Breast epithelium (tissue), 4 donors: ENCODE measurements at regions not wholly inside any gene's neighbourhood (a gene's known extent, or its start where the extent isn't known, plus 50 kb on each side); places are given as distances from the start of the nearest gene placed in this dataset.

Source experiments
- DNase-seq, 2 donors: peaks; one replicate each; pipeline ENCODE4 v3.0.0-alpha.2; 2019; ENCODE audit warnings: low spot score in 2 of 2
- H3K27ac ChIP-seq, 2 donors: fragments of 200-600 bp; sonication (generic) in 1 of 2; one replicate each; pipeline ENCODE4 v1.5.1; 2016 to 2019; ENCODE audit warnings: mild to moderate bottlenecking in 1 of 2
- H3K27me3 ChIP-seq, 2 donors: fragments of 200-600 bp; sonication (generic) in 1 of 2; one replicate each; pipeline versions ENCODE4 v1.5.1 to v1.6.0; 2017 to 2019; ENCODE audit warnings: control low read depth in 1 of 2, mild to moderate bottlenecking in 1 of 2
- H3K36me3 ChIP-seq: fragments of 200-600 bp; one replicate; pipeline ENCODE4 v1.5.1; 2019
- H3K4me1 ChIP-seq, 2 donors: fragments of 200-600 bp; sonication (generic); one replicate each; pipeline ENCODE4 v1.5.1; 2016 to 2019; ENCODE audit warnings: control low read depth in 1 of 2
- H3K4me3 ChIP-seq, 3 donors: fragments of 200-600 bp; sonication (generic); 1 replicate in 2 of 3; 2 replicates in 1 of 3; pipeline ENCODE4 v1.5.1; 2016 to 2019; ENCODE audit warnings: mild to moderate bottlenecking in 3 of 3, moderate library complexity in 2 of 3
- H3K9me3 ChIP-seq, 2 donors: fragments of 200-600 bp; sonication (generic) in 1 of 2; one replicate each; pipeline ENCODE4 v1.5.1; 2016 to 2019; ENCODE audit warnings: control low read depth in 1 of 2
- POLR2A ChIP-seq: fragments of 450-650 bp; IDR thresholded peaks from one replicate; pipeline ENCODE4 v1.6.1; 2016; ENCODE audit warnings: antibody characterized with exemption, mild to moderate bottlenecking, moderate library complexity
- POLR2AphosphoS5 ChIP-seq, 3 donors: sonication (generic); formaldehyde crosslinking; IDR thresholded peaks; one replicate each; pipeline ENCODE4 v1.6.1; 2017; ENCODE audit warnings: antibody characterized with exemption in 3 of 3
- intact Hi-C: fragments of 100-400 bp; cut with DNase I; formaldehyde crosslinking; loops from one replicate; pipeline ENCODE4 v1.15.1; 2023; ENCODE audit warnings: low total_unique reads
- TF ChIP-seq, protein P1 (sequence below), 3 donors: fragments of 450-650 bp; IDR thresholded peaks; one replicate each; pipeline ENCODE4 v1.5.1; 2016 to 2017; ENCODE audit warnings: antibody characterized with exemption in 3 of 3, mild to moderate bottlenecking in 3 of 3, moderate library complexity in 3 of 3

DNA sequence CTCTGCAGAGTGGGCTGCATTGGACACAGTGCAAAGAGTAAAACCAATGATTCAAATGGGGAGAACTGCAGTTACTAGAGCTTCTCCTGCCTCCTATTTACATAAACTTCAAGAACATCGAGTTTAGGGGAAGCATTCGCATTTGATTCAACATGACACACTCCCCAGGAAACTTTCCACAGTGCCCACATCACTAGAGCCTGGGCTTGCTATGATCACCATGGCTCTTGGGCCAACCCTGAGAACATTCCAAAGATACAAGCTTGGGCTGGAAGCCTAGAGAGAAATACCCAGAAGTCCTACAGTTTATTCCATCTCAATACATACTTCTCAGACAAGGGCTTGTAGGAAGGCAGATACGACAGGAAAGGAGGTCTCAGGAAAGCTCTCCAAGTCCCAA, 337.9 kb downstream of the CD83 start:
- H3K27me3 ChIP-seq: no peaks in the 10 kb centered on the region
- H3K4me1 ChIP-seq: peaks cover 0 to 4% of the 10 kb centered on the region in 2 donors
- H3K9me3 ChIP-seq: no peaks in the 10 kb centered on the region
- no peaks in the 10 kb centered on the region for H3K36me3 ChIP-seq
- H3K4me3 ChIP-seq: no peak overlapping the region
- intact Hi-C loops: no loop called here
- H3K27ac ChIP-seq: no peak overlapping the region
- DNase-seq: no peak
- no peak for TF ChIP-seq POLR2AphosphoS5 (IDR thresholded peaks at IDR 0.05)
- TF ChIP-seq, protein P1, sequence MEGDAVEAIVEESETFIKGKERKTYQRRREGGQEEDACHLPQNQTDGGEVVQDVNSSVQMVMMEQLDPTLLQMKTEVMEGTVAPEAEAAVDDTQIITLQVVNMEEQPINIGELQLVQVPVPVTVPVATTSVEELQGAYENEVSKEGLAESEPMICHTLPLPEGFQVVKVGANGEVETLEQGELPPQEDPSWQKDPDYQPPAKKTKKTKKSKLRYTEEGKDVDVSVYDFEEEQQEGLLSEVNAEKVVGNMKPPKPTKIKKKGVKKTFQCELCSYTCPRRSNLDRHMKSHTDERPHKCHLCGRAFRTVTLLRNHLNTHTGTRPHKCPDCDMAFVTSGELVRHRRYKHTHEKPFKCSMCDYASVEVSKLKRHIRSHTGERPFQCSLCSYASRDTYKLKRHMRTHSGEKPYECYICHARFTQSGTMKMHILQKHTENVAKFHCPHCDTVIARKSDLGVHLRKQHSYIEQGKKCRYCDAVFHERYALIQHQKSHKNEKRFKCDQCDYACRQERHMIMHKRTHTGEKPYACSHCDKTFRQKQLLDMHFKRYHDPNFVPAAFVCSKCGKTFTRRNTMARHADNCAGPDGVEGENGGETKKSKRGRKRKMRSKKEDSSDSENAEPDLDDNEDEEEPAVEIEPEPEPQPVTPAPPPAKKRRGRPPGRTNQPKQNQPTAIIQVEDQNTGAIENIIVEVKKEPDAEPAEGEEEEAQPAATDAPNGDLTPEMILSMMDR (IDR thresholded peaks at IDR 0.05): no peak
- TF ChIP-seq POLR2A: no peak

DNA sequence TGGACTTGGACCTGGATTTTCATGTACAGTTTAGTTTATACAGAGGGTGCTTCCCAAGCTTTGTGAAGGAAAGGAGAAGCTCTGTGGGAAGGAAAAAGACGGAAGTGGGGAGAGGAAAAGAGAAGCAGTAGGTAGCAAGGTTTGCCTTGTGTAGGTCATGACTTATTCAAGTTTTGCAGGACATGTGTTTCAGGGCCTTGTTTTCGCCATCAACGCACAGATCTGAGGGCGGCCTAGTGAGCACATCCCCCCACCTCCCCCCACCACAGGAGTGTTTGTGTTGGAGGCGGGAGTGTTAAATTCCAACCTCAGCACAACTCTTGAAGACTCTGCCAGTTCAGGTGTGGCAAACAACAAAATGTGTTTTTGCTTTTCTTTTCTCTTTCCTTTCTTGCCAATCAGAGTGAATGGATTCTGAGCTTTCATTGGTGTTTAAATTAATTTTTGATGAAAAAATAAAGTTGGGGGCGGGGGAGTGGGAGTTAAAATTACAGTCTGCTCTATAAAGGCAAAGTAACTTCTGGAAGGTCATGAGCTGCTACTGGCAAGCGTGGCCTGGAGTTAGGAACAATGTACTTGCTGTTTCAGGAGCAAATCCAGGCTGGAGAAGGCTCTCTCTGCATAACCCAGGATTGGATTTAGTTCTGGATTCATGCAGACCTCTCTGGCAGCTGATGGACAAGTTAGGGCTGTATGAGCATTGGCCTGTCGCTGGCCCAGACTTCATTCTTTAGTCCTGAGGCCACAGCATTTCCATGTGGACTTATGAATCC, 338.5 kb downstream of the CD83 start:
- Histone ChIP-seq H3K27ac (no peak overlapping the region), H3K27me3 (no peaks in the 10 kb centered on the region), H3K4me1 (peaks cover 0 to 4% of the 10 kb centered on the region in 2 donors), H3K36me3 (no peaks in the 10 kb centered on the region), H3K4me3 (no peak overlapping the region), H3K9me3 (no peaks in the 10 kb centered on the region)
- intact Hi-C loops: no loop called here
- no peak for TF ChIP-seq POLR2A
- no peak for TF ChIP-seq POLR2AphosphoS5 (IDR thresholded peaks at IDR 0.05)
- TF ChIP-seq, protein P1 (IDR thresholded peaks at IDR 0.05): no peak
- no peak for DNase-seq

DNA sequence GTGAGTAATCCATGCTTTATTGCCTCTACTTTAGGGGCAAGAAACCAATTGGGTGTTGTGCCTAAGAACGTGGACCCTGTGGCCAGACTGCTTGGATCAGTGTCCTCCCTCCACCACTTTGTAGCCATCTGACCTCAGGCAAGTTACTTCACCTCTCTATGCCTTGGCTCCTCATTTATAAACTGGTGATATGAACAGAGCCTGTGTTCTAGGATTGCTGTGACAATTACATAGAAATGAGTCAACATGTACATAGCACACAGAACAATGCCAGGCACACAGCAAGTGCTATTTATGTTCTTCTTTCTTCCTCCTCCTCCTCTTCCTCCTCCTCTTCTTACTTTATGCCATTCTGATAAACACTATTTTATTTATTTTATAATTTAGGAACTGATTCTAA, 339.4 kb downstream of the CD83 start:
- no peak for TF ChIP-seq POLR2AphosphoS5 (IDR thresholded peaks at IDR 0.05)
- Histone ChIP-seq H3K27ac (no peak overlapping the region), H3K9me3 (no peaks in the 10 kb centered on the region), H3K36me3 (no peaks in the 10 kb centered on the region), H3K4me1 (peaks cover 0 to 4% of the 10 kb centered on the region in 2 donors), H3K4me3 (no peak overlapping the region), H3K27me3 (no peaks in the 10 kb centered on the region)
- no peak for DNase-seq
- intact Hi-C loops: no loop called here

DNA sequence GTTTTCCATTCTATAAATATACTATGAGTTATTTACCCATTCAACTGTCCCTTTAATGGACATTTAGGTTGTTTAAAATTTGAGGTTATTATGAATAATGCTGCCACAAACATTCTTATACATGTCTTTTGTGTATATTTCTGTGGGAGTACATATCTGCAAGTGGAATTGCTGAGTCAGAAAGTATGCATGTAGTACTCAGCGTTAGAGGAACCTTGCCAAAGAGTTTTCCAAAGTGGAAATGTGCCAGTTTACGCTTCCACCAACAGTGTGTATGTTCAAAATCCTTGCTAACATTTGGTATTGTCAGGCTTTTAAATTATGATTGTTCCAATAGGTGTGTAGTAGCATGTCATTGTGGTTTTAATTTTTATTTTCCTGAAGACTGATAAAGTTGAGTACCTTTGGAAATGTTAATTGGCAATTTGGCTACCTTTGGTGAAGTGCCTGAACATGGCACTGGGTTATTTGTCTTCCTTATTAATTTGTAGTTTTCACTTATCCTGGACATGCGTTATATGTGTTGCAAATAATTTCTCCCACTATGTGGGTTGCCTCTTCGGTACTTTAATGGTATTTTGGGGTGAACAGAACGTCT, 341.2 kb downstream of the CD83 start:
- intact Hi-C loops: no loop called here
- Histone ChIP-seq H3K36me3 (no peaks in the 10 kb centered on the region), H3K4me1 (peaks cover 0 to 4% of the 10 kb centered on the region in 2 donors), H3K27ac (no peak overlapping the region), H3K27me3 (no peaks in the 10 kb centered on the region), H3K4me3 (no peak overlapping the region), H3K9me3 (no peaks in the 10 kb centered on the region)
- TF ChIP-seq, protein P1 (IDR thresholded peaks at IDR 0.05): no peak
- TF ChIP-seq POLR2AphosphoS5 (IDR thresholded peaks at IDR 0.05): no peak
- no peak for TF ChIP-seq POLR2A
- no peak for DNase-seq

DNA sequence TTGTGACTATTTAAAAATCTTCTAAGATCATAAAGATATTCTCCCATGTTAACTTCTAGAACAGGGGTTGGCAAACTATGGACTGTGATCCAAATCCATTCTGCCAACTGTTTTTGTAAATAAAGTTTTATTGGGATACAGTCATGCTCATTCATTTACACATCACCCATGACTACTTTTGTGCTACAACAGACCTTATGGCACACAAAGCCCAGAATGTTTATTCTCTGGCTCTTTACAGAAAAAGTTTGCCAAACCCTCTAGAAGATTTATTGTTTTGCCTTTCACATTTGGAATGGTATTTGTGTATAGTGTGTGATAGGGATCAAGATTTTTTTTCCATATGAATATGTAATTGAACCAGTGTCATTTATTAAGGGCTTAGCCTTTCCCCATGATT, 341.7 kb downstream of the CD83 start:
- Histone ChIP-seq H3K27me3 (no peaks in the 10 kb centered on the region), H3K36me3 (no peaks in the 10 kb centered on the region), H3K27ac (no peak overlapping the region), H3K4me3 (no peak overlapping the region), H3K9me3 (no peaks in the 10 kb centered on the region), H3K4me1 (peaks cover 0 to 4% of the 10 kb centered on the region in 2 donors)
- TF ChIP-seq, protein P1 (IDR thresholded peaks at IDR 0.05): no peak
- no peak for TF ChIP-seq POLR2AphosphoS5 (IDR thresholded peaks at IDR 0.05)
- no peak for TF ChIP-seq POLR2A
- intact Hi-C loops: no loop called here
- no peak for DNase-seq
